CD14-positive monocyte (primary cell): ENCODE measurements at regions not wholly inside any gene's neighbourhood (a gene's known extent, or its start where the extent isn't known, plus 50 kb on each side); places are given as distances from the start of the nearest gene placed in this dataset.

Experiments used
- DNase-seq, 3 donors: peaks; one replicate each; pipeline ENCODE4 v3.0.0-alpha.2; 2011 to 2022
- H2AFZ ChIP-seq: 2 replicates; pipeline ENCODE4 v1.6.0; 2012; ENCODE audit warnings: mild to moderate bottlenecking, low read depth, low read length, inconsistent platforms; ENCODE audit not compliant: insufficient read depth, poor library complexity, severe bottlenecking
- H3K27ac ChIP-seq, 2 donors: 1 replicate in 1 of 2; 2 replicates in 1 of 2; pipeline ENCODE4 v1.5.1; 2012 to 2013; ENCODE audit warnings: low read length in 2 of 2, control low read depth in 1 of 2, inconsistent platforms in 1 of 2, low read depth in 1 of 2, mild to moderate bottlenecking in 1 of 2
- H3K27me3 ChIP-seq, 2 donors: one replicate each; pipeline versions ENCODE4 v1.6.0 to v1.6.1; 2011 to 2013; ENCODE audit warnings: low read length in 2 of 2; ENCODE audit not compliant: control insufficient read depth in 2 of 2, insufficient read depth in 2 of 2
- H3K36me3 ChIP-seq, 2 donors: replicated peaks in 1 of 2; 1 replicate in 1 of 2; 2 replicates in 1 of 2; pipeline versions ENCODE4 v1.5.1 to v1.6.1; 2012 to 2013; ENCODE audit warnings: low read length in 2 of 2, control low read depth in 1 of 2, inconsistent platforms in 1 of 2, mild to moderate bottlenecking in 1 of 2; ENCODE audit not compliant: insufficient read depth in 2 of 2, control insufficient read depth in 1 of 2
- H3K4me1 ChIP-seq, 2 donors: 1 replicate in 1 of 2; 2 replicates in 1 of 2; pipeline versions ENCODE4 v1.5.1 to v1.6.1; 2012 to 2013; ENCODE audit warnings: low read length in 2 of 2, control low read depth in 1 of 2, inconsistent platforms in 1 of 2, mild to moderate bottlenecking in 1 of 2, moderate library complexity in 1 of 2; ENCODE audit not compliant: insufficient read depth in 2 of 2, control insufficient read depth in 1 of 2
- H3K4me2 ChIP-seq: replicated peaks from 2 replicates; pipeline ENCODE3; 2012; ENCODE audit warnings: low read length, moderate library complexity, mild to moderate bottlenecking; ENCODE audit not compliant: poor library complexity, severe bottlenecking; ENCODE audit errors: extremely low read depth
- H3K4me3 ChIP-seq, 3 experiments: fragments of 200-600 bp in 1 of 3; sonication (generic) in 1 of 3; replicated peaks in 1 of 3; 1 replicate in 2 of 3; 2 replicates in 1 of 3; pipeline ENCODE4 v1.5.1; 2011 to 2013; ENCODE audit warnings: low read length in 3 of 3, mild to moderate bottlenecking in 3 of 3, control low read depth in 2 of 3, low read depth in 2 of 3, inconsistent platforms in 1 of 3, moderate library complexity in 1 of 3
- H3K79me2 ChIP-seq: 2 replicates; pipeline ENCODE4 v1.6.0; 2012; ENCODE audit warnings: mild to moderate bottlenecking, control low read depth, inconsistent platforms, low read length, moderate library complexity; ENCODE audit not compliant: insufficient read depth
- H3K9ac ChIP-seq: 2 replicates; pipeline ENCODE4 v1.6.0; 2017; ENCODE audit warnings: low read length, mild to moderate bottlenecking; ENCODE audit not compliant: insufficient read depth, poor library complexity, severe bottlenecking
- H3K9me3 ChIP-seq, 2 donors: replicated peaks in 1 of 2; 1 replicate in 1 of 2; 2 replicates in 1 of 2; pipeline versions ENCODE4 v1.5.1 to v1.6.1; 2012 to 2013; ENCODE audit warnings: low read length in 2 of 2, control low read depth in 1 of 2; ENCODE audit not compliant: control insufficient read depth in 1 of 2, insufficient read depth in 1 of 2
- H4K20me1 ChIP-seq: 2 replicates; pipeline ENCODE4 v1.6.0; 2012; ENCODE audit warnings: mild to moderate bottlenecking, low read length, control low read depth, moderate library complexity; ENCODE audit not compliant: insufficient read depth
- H3K27ac Mint-ChIP-seq, 7 donors: one replicate each; pipeline ENCODE4 v1.8.0; 2020; ENCODE audit warnings: mild to moderate bottlenecking in 7 of 7, mixed read lengths in 7 of 7, moderate library complexity in 6 of 7, inconsistent platforms in 2 of 7
- H3K27me3 Mint-ChIP-seq, 3 donors: one replicate each; pipeline ENCODE4 v1.8.0; 2021 to 2022; ENCODE audit warnings: low read depth in 3 of 3, mild to moderate bottlenecking in 3 of 3, mixed read lengths in 3 of 3, moderate library complexity in 3 of 3, inconsistent platforms in 1 of 3
- H3K36me3 Mint-ChIP-seq, 2 donors: one replicate each; pipeline ENCODE4 v1.8.0; 2020; ENCODE audit warnings: mixed read lengths in 2 of 2, inconsistent platforms in 1 of 2, mild to moderate bottlenecking in 1 of 2
- H3K4me1 Mint-ChIP-seq: one replicate; pipeline ENCODE4 v1.8.0; 2020; ENCODE audit warnings: mild to moderate bottlenecking, mixed read lengths
- H3K4me3 Mint-ChIP-seq, 2 donors: one replicate each; pipeline ENCODE4 v1.8.0; 2020; ENCODE audit warnings: mild to moderate bottlenecking in 2 of 2, mixed read lengths in 2 of 2, moderate library complexity in 1 of 2
- H3K9me3 Mint-ChIP-seq, 7 donors: one replicate each; pipeline ENCODE4 v1.8.0; 2020 to 2022; ENCODE audit warnings: mixed read lengths in 7 of 7, mild to moderate bottlenecking in 6 of 7, moderate library complexity in 6 of 7, inconsistent platforms in 2 of 7
- WGBS: methylation state at CpG from one replicate; pipeline ENCODE4 v1.1.5; 2013; ENCODE audit warnings: missing lambda C conversion rate; ENCODE audit not compliant: insufficient coverage; 5-methylcytosine and 5-hydroxymethylcytosine counted together
- intact Hi-C, 2 donors: fragments of 100-400 bp; cut with micrococcal nuclease; formaldehyde crosslinking; loops; one replicate each; pipeline versions ENCODE4 v1.15.0 to v1.15.1; 2023
- TF ChIP-seq, protein P1 (sequence below): fragments of 200-600 bp; IDR thresholded peaks from one replicate; pipeline ENCODE4 v1.8.0; 2022; ENCODE audit warnings: antibody characterized with exemption, mild to moderate bottlenecking

DNA sequence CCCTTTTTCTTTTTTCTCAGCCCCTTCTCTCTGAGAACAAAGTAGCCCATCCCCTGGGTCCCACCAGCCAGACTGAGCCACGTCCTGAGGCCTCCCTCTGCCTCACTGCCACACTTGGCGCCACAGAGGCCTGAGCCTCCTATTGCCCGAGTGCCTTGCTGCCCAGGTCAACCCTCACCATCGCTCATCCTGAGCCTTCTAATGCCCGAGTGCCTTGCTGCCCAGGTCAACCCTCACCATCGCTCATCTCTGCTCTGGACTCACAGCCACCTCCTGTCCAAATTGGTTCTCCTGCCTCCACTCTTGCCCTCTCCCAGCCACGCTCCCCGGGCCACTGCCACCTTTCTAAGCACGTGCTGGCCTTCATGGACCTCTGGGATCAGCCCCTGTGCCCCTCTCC lies 53.2 kb upstream of the SMNDC1 start:
- Mint-ChIP-seq H3K27ac (no peak overlapping the region), H3K4me3 (no peak overlapping the region), H3K9me3 (no peaks in the 10 kb centered on the region), H3K27me3 (peaks cover 3 to 8% (median 6%) of the 10 kb centered on the region in 3 donors), H3K4me1 (peaks cover 10% of the 10 kb centered on the region), H3K36me3 (no peaks in the 10 kb centered on the region)
- H3K27ac ChIP-seq = no peak overlapping the region
- no peaks in the 10 kb centered on the region for H3K27me3 ChIP-seq
- H3K9me3 ChIP-seq = no peaks in the 10 kb centered on the region
- no peaks in the 10 kb centered on the region for H3K36me3 ChIP-seq
- no peak overlapping the region for H3K4me2 ChIP-seq
- H4K20me1 ChIP-seq = no peaks in the 10 kb centered on the region
- TF ChIP-seq, protein P1, sequence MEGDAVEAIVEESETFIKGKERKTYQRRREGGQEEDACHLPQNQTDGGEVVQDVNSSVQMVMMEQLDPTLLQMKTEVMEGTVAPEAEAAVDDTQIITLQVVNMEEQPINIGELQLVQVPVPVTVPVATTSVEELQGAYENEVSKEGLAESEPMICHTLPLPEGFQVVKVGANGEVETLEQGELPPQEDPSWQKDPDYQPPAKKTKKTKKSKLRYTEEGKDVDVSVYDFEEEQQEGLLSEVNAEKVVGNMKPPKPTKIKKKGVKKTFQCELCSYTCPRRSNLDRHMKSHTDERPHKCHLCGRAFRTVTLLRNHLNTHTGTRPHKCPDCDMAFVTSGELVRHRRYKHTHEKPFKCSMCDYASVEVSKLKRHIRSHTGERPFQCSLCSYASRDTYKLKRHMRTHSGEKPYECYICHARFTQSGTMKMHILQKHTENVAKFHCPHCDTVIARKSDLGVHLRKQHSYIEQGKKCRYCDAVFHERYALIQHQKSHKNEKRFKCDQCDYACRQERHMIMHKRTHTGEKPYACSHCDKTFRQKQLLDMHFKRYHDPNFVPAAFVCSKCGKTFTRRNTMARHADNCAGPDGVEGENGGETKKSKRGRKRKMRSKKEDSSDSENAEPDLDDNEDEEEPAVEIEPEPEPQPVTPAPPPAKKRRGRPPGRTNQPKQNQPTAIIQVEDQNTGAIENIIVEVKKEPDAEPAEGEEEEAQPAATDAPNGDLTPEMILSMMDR = no peak
- 95% methylated on average over 9 of the region's 9 CpGs for WGBS
- no peaks in the 10 kb centered on the region for H3K4me1 ChIP-seq
- no peak for DNase-seq
- H3K79me2 ChIP-seq = no peaks in the 10 kb centered on the region
- intact Hi-C loops = loop anchor here in 1 of 2 donors (5.0 kb wide), 1 partner anchor 189 kb away; no protein-coding TSS in a partner anchor
- H2AFZ ChIP-seq = no peak overlapping the region
- H3K4me3 ChIP-seq = no peak overlapping the region
- no peak overlapping the region for H3K9ac ChIP-seq

DNA sequence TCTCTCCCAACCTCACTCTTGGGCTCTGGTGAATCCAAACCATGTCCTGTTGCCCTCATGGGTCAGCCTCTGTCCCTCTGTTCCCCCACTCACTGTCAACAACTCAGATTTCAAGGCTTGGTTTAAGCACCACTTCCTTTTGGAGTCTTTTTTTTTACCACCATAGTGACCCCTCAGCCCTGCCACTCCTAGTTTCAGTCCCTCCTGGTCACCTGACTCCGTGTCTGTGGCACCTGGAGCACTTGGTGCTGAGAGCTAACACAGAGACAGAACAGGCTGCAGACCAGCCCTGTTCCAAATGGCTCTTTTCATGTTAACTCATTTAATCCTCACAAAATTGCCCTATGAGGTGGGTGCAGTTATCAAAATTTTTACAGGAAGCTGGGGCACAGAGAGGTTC lies 53.6 kb upstream of the SMNDC1 start:
- H3K4me3 Mint-ChIP-seq = no peak overlapping the region
- no peaks in the 10 kb centered on the region for H3K9me3 Mint-ChIP-seq
- intact Hi-C loops = loop anchor here in 1 of 2 donors (5.0 kb wide), 1 partner anchor 189 kb away; no protein-coding TSS in a partner anchor

More for the DNA sequence above, 53.6 kb upstream of the SMNDC1 start:
- H3K9ac ChIP-seq = no peak overlapping the region
- Mint-ChIP-seq H3K27me3 (peaks cover 3 to 8% (median 6%) of the 10 kb centered on the region in 3 donors), H3K36me3 (no peaks in the 10 kb centered on the region), H3K4me1 (peaks cover 8% of the 10 kb centered on the region), H3K27ac (no peak overlapping the region)
- no peaks in the 10 kb centered on the region for H3K9me3 ChIP-seq
- H3K27me3 ChIP-seq = no peaks in the 10 kb centered on the region
- no peaks in the 10 kb centered on the region for H3K4me1 ChIP-seq
- no peak overlapping the region for H3K27ac ChIP-seq
- WGBS = 100% methylated on average over 1 of the region's 1 CpG
- H4K20me1 ChIP-seq = no peaks in the 10 kb centered on the region
- H2AFZ ChIP-seq = no peak overlapping the region
- DNase-seq = no peak
- H3K4me2 ChIP-seq = no peak overlapping the region
- TF ChIP-seq, protein P1 = no peak
- no peak overlapping the region for H3K4me3 ChIP-seq
- no peaks in the 10 kb centered on the region for H3K36me3 ChIP-seq
- no peaks in the 10 kb centered on the region for H3K79me2 ChIP-seq
